AG10803 (cell line): ENCODE measurements at regions not wholly inside any gene's neighbourhood (a gene's known extent, or its start where the extent isn't known, plus 50 kb on each side); places are given as distances from the start of the nearest gene placed in this dataset.

Source experiments
- DNase-seq: peaks from one replicate; pipeline ENCODE4 v3.0.0; 2010; ENCODE audit warnings: low read depth
- H3K4me3 ChIP-seq: 2 replicates; pipeline ENCODE4 v1.5.1; 2011; ENCODE audit warnings: mild to moderate bottlenecking, low read length, control low read depth
- TF ChIP-seq, protein P1 (sequence below): conservative IDR thresholded peaks from 2 replicates; pipeline ENCODE4 v1.5.1; 2011; ENCODE audit warnings: mild to moderate bottlenecking, low read length, control low read depth, inconsistent platforms

DNA sequence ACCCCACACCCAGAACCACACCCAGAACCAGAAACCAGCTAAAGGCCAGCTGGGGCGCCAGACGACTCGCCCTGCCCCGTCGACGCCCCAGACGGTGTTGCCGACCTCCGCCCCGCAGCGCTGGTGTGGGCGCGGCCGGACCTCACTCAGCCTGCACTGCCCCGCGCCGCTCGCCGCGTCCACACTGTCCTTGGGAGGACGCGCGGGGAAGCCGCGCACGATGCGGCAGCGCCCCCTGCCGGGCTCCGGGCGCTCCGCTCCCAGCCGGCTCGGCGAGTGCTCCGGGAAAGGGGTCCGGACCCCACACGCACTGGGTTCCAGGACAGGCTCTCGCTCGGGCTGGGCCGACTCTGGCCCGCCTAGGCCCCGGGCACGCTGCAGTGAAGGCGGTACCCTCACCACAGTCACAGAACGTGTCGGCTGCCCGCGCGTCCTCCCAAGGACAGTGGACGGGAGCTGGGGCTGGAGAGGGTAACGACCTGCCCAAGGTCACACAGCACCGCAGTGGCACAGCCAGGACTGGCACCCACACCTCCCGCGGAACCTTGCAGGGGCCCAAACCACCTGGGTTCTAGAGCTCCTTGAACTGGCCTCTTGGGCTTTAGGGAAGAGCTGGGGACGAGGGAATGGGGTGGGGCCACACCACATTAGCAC lies 90.2 kb downstream of the DMRTA2 start:
- TF ChIP-seq, protein P1, sequence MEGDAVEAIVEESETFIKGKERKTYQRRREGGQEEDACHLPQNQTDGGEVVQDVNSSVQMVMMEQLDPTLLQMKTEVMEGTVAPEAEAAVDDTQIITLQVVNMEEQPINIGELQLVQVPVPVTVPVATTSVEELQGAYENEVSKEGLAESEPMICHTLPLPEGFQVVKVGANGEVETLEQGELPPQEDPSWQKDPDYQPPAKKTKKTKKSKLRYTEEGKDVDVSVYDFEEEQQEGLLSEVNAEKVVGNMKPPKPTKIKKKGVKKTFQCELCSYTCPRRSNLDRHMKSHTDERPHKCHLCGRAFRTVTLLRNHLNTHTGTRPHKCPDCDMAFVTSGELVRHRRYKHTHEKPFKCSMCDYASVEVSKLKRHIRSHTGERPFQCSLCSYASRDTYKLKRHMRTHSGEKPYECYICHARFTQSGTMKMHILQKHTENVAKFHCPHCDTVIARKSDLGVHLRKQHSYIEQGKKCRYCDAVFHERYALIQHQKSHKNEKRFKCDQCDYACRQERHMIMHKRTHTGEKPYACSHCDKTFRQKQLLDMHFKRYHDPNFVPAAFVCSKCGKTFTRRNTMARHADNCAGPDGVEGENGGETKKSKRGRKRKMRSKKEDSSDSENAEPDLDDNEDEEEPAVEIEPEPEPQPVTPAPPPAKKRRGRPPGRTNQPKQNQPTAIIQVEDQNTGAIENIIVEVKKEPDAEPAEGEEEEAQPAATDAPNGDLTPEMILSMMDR: peak; percentile 54
- peak; percentile 23 for DNase-seq
- peak overlapping the region; percentile 54 for H3K4me3 ChIP-seq

DNA sequence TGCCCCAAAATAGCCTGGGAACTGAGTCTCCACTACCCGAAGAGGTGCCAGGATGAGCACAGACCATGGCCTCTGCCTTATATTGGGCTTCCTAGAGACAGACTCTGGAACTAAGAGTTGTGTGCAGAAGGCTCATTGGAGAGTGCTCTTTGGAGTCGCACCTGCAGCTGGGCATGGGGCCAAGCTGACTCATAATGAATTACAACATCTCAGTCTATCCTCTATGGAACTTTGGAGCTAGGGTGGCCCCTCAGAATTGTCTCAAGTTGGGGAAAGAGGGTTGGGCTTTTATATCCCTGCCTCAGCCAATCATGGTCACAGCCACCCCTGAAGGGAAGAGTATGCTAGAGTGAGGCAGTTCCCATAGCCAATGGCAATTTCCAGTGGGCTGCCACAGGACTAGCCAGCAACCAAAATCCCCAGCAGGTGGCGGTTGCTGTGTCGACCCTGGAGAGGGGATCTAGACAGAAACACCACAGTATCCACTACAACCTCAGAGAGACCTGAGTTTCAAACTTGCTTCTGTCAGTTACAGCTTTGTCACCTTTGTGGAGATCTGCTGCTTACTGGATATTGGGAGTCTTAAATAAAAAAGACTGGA lies 93.8 kb downstream of the DMRTA2 start:
- DNase-seq: no peak
- H3K4me3 ChIP-seq: no peak overlapping the region
- TF ChIP-seq, protein P1: no peak

DNA sequence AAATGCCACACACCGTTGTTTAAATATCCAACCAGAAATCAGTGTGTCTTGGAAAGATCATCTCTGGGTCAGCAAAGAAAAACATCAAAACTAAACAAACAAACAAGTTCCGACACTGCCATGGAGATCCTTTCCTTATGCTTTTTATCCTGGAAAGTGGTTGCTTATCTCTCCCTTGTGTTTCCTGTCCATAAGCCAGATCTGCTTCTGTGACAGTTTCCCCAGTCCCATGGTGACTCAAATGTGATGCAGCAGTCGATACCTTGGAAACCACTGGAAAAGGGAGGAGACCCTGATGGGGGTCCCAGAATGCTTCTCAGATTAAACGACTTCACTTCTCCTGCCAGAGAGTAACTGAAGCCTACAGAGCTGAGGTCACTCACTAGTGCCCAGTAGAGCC lies 94.7 kb downstream of the DMRTA2 start:
- H3K4me3 ChIP-seq: no peak overlapping the region
- TF ChIP-seq, protein P1: no peak
- DNase-seq: no peak

DNA sequence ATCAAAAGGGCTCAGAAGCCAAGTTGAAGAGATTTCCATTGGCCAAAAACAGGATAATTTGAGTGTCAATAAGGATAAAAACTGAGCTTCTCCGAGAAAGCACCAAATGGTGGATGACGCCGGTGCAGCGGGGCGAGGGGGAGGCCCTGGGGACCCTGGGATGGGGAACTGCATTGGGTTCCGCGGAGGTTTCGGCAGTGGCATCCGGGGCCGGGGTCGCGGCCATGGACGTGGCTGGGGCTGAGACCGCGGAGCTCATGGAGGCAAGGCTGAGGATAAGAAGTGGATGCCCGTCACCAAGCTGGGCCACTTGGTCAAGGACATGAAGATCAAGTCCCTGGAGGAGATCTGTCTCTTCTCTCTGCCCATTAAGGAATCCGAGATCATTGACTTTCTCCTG lies 97.2 kb downstream of the DMRTA2 start:
- no peak overlapping the region for H3K4me3 ChIP-seq
- TF ChIP-seq, protein P1: no peak
- DNase-seq: no peak

DNA sequence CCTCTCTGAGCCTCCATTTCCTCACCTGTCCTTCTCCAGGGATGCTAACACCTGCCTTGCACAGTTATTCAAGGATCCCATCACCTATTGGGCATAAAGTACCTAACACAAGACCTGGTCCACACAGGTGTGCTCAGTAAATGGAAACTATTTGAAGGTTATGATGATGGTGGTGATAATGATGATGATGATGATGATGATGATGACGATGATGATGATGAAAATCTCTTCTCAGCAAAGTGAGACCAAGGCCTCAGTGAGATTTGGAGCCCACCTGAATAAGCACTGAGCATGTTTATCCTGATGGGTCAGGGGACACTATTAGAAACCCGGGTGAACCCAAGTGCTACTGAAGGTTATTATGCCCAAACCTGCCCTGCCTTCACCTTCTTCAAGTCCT lies 100.7 kb downstream of the DMRTA2 start:
- no peak overlapping the region for H3K4me3 ChIP-seq
- TF ChIP-seq, protein P1: no peak
- DNase-seq: no peak

DNA sequence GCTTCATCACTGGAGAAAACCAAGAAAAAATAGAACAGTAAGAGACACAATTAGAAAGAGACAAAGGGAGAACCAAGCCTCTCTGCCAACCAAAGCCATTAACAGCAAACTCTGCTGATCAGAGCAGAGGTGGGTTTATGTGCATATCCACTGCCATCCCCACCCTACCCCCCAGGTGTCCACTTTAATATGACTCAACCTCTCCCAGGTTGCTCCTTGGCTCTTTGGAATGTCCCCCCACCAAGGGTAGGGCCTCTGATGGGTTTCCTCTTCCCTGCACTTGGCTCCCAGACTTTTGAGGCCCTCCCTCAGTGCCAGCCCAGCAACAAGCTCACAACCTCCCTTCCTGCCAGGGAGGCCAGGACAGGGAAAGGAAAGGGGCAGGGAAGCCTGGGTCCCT lies 104.8 kb downstream of the DMRTA2 start:
- DNase-seq: no peak
- TF ChIP-seq, protein P1: no peak
- no peak overlapping the region for H3K4me3 ChIP-seq

DNA sequence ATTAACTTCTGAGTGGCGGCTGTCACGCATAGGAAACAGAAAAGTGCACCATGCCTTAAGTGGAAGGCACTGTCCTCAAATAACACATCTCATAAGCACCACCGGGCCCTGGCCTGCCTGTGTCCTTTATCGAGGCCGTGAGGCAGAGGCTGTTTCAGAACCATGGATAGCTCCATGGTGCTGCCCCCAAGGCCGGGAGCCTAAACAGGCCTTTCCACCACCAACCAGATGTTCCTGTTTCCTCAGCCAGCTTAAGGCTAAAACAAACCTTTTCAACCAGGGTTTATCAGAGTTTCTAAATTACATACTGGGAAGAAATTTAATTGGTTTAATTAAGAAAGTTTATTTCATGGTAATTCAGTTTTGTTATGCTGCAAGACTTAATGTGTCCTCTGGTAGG lies 114.4 kb downstream of the DMRTA2 start:
- no peak overlapping the region for H3K4me3 ChIP-seq
- peak; percentile 6 for DNase-seq
- TF ChIP-seq, protein P1: no peak
